ENCODE measurements at regions not wholly inside any gene's neighbourhood (a gene's known extent, or its start where the extent isn't known, plus 50 kb on each side); places are given as distances from the start of the nearest gene placed in this dataset.

DNA sequence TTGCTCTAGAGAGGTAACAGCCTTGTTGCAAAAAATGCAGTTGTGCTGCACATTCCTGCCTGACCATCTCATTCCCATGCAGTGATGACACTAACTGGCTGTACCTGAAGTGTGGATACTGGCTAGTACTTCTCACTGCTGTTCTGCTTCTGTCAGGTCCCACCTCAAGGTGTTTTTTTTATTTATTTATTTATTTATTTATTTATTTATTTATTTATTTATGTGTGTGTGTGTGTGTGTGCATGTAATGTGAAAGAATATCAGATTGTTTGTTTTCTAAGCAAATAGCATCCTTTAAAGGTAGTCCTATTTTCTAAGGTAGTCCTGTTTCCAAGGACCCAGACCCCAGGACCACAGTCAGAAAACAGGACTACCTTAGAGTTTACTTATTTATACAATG is 87.2 kb upstream of the SYT4 start:
- no peak for TF ChIP-seq POLR2A (IDR thresholded peaks at IDR 0.05)
- TF ChIP-seq CTCF (IDR thresholded peaks at IDR 0.05) = no peak

Measured in Peyer's patch (tissue), 4 donors.